ENCODE measurements at regions not wholly inside any gene's neighbourhood (a gene's known extent, or its start where the extent isn't known, plus 50 kb on each side); places are given as distances from the start of the nearest gene placed in this dataset.

DNA sequence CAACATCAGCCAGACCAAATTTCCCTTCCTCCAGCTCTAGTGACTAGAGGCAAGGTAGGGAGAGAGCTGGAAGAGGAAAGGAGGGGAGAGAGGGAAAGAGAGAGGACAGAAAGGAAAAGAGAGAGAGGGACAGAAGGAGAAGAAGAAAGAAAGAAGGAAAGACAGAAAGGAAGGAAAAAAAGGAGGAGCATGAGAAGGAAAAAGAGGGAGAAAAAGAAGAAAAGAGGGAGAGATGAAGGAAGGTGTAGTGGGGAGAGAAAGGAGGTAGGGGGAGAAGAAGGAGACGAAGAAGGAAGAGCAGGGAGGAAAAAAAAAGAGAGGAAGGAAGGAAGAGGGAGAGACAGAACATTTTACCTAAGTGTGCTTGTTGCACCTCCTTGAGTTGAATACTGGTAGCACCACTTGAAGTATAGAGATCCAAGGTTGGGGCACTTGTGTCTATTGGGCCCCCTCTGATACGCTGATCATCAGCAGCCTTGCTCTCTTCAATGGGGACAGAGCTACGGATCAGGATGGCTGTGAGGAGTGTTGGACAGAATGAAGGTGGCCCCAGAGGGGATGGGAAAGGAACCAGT, 232.5 kb downstream of the SUDS3 start:
- Histone ChIP-seq H3K4me3 (replicated peaks in 1 of 4; ENCODE audit: control extremely low read depth in 1 of 4, insufficient read depth in 1 of 4, low read depth in 3 of 4, low read length in 4 of 4) (no peak overlapping the region), H3K27ac (ENCODE audit: insufficient read depth, low read length) (no peak overlapping the region), H3K36me3 (ENCODE audit: control insufficient read depth, insufficient read depth, low read length) (no peaks in the 10 kb centered on the region), H3K9me3 (ENCODE audit: control insufficient read depth, insufficient read depth, low read depth, low read length) (no peaks in the 10 kb centered on the region), H2AFZ (ENCODE audit: low read length) (no peak overlapping the region), H3K79me2 (ENCODE audit: control insufficient read depth, insufficient read depth, low read length) (no peaks in the 10 kb centered on the region), H3K27me3 (ENCODE audit: control insufficient read depth, insufficient read depth, low read length) (no peaks in the 10 kb centered on the region), H3K9ac (ENCODE audit: insufficient read depth, low read length) (no peak overlapping the region), H4K20me1 (ENCODE audit: control insufficient read depth, extremely low read depth, insufficient read depth, low read length) (no peaks in the 10 kb centered on the region), H3K4me2 (ENCODE audit: extremely low read depth, insufficient read depth, low read length) (no peak overlapping the region), H3K4me1 (ENCODE audit: control insufficient read depth, extremely low read depth, insufficient read depth, low read length) (no peaks in the 10 kb centered on the region)
- DNase-seq (ENCODE audit: low read depth in 2 of 2) = no peak
- TF ChIP-seq, protein P1, sequence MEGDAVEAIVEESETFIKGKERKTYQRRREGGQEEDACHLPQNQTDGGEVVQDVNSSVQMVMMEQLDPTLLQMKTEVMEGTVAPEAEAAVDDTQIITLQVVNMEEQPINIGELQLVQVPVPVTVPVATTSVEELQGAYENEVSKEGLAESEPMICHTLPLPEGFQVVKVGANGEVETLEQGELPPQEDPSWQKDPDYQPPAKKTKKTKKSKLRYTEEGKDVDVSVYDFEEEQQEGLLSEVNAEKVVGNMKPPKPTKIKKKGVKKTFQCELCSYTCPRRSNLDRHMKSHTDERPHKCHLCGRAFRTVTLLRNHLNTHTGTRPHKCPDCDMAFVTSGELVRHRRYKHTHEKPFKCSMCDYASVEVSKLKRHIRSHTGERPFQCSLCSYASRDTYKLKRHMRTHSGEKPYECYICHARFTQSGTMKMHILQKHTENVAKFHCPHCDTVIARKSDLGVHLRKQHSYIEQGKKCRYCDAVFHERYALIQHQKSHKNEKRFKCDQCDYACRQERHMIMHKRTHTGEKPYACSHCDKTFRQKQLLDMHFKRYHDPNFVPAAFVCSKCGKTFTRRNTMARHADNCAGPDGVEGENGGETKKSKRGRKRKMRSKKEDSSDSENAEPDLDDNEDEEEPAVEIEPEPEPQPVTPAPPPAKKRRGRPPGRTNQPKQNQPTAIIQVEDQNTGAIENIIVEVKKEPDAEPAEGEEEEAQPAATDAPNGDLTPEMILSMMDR (conservative IDR thresholded peaks at IDR 0.05 in 1 of 2, IDR thresholded peaks at IDR 0.05 in 1 of 2; ENCODE audit: low read depth in 1 of 2, low read length in 2 of 2) = no peak
- no peak for TF ChIP-seq EZH2 (IDR thresholded peaks at IDR 0.05; ENCODE audit: low read length, missing control alignments)

DNA sequence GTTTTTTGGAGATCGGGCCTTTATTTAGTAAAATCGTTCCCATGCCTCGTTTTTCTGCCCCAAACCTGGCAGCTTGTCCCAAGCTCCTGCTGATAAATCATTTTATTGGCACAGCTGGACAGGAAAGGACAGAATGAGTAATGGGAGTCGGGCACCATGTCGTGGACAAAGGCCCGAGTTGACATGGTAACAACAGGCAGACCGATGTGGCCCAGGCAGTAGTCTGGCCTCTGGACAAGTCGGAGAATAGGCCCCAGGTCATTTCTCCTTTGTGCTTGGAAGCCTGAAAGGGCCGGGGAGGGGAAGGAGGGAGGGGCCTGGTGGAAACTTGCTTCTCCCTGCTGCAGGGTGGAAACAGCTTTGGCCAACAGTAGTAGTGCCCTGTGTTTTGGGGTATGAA, 234.9 kb downstream of the SUDS3 start:
- Histone ChIP-seq H3K4me3 (replicated peaks in 1 of 4; ENCODE audit: control extremely low read depth in 1 of 4, insufficient read depth in 1 of 4, low read depth in 3 of 4, low read length in 4 of 4) (no peak overlapping the region), H3K9ac (ENCODE audit: insufficient read depth, low read length) (no peak overlapping the region), H3K4me1 (ENCODE audit: control insufficient read depth, extremely low read depth, insufficient read depth, low read length) (no peaks in the 10 kb centered on the region), H3K27me3 (ENCODE audit: control insufficient read depth, insufficient read depth, low read length) (no peaks in the 10 kb centered on the region), H3K4me2 (ENCODE audit: extremely low read depth, insufficient read depth, low read length) (no peak overlapping the region), H3K27ac (ENCODE audit: insufficient read depth, low read length) (no peak overlapping the region), H3K9me3 (ENCODE audit: control insufficient read depth, insufficient read depth, low read depth, low read length) (no peaks in the 10 kb centered on the region), H3K79me2 (ENCODE audit: control insufficient read depth, insufficient read depth, low read length) (no peaks in the 10 kb centered on the region), H4K20me1 (ENCODE audit: control insufficient read depth, extremely low read depth, insufficient read depth, low read length) (no peaks in the 10 kb centered on the region), H3K36me3 (ENCODE audit: control insufficient read depth, insufficient read depth, low read length) (no peaks in the 10 kb centered on the region), H2AFZ (ENCODE audit: low read length) (no peak overlapping the region)
- no peak for DNase-seq (ENCODE audit: low read depth in 2 of 2)
- TF ChIP-seq, protein P1 (conservative IDR thresholded peaks at IDR 0.05 in 1 of 2, IDR thresholded peaks at IDR 0.05 in 1 of 2; ENCODE audit: low read depth in 1 of 2, low read length in 2 of 2) = no peak
- TF ChIP-seq EZH2 (IDR thresholded peaks at IDR 0.05; ENCODE audit: low read length, missing control alignments) = no peak

DNA sequence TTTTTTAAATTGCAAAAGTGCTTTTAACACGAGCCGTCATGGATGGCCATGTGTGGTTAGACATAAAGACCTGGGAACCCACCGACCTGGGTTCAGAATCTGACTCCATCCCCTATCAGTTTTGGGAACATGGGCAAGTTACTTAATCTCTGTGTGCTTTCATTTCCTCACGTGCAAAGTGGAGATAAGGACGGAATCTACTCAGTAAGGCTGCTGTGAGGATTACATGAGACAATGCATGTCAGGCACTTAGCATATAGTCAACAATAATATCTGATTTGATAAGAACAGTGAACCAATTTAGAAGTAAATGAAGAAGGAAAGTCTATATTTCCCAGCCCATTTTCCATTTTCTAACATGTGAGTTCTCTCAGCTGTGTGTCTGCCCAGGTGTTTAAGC, 235.4 kb downstream of the SUDS3 start:
- DNase-seq (ENCODE audit: low read depth in 2 of 2) = no peak
- Histone ChIP-seq H4K20me1 (ENCODE audit: control insufficient read depth, extremely low read depth, insufficient read depth, low read length) (no peaks in the 10 kb centered on the region), H2AFZ (ENCODE audit: low read length) (no peak overlapping the region), H3K27ac (ENCODE audit: insufficient read depth, low read length) (no peak overlapping the region), H3K4me2 (ENCODE audit: extremely low read depth, insufficient read depth, low read length) (no peak overlapping the region), H3K9ac (ENCODE audit: insufficient read depth, low read length) (no peak overlapping the region), H3K4me3 (replicated peaks in 1 of 4; ENCODE audit: control extremely low read depth in 1 of 4, insufficient read depth in 1 of 4, low read depth in 3 of 4, low read length in 4 of 4) (no peak overlapping the region), H3K4me1 (ENCODE audit: control insufficient read depth, extremely low read depth, insufficient read depth, low read length) (no peaks in the 10 kb centered on the region), H3K27me3 (ENCODE audit: control insufficient read depth, insufficient read depth, low read length) (no peaks in the 10 kb centered on the region), H3K36me3 (ENCODE audit: control insufficient read depth, insufficient read depth, low read length) (no peaks in the 10 kb centered on the region), H3K9me3 (ENCODE audit: control insufficient read depth, insufficient read depth, low read depth, low read length) (no peaks in the 10 kb centered on the region), H3K79me2 (ENCODE audit: control insufficient read depth, insufficient read depth, low read length) (no peaks in the 10 kb centered on the region)
- no peak for TF ChIP-seq EZH2 (IDR thresholded peaks at IDR 0.05; ENCODE audit: low read length, missing control alignments)
- TF ChIP-seq, protein P1 (conservative IDR thresholded peaks at IDR 0.05 in 1 of 2, IDR thresholded peaks at IDR 0.05 in 1 of 2; ENCODE audit: low read depth in 1 of 2, low read length in 2 of 2) = no peak
